SJSA1 (cell line): ENCODE measurements at regions not wholly inside any gene's neighbourhood (a gene's known extent, or its start where the extent isn't known, plus 50 kb on each side); places are given as distances from the start of the nearest gene placed in this dataset.
A peak's percentile ranks its signal among the peaks of the same experiment; 100 is the strongest.
"Not testable (repeated sequence)": the region's sequence is repeated elsewhere in the genome, so short reads cannot be mapped to it uniquely, and the experiment has no call there.

Source experiments
- DNase-seq, 2 experiments: peaks; one replicate each; pipeline ENCODE4 v3.0.0-alpha.2; 2015 to 2020; ENCODE audit warnings: low spot score in 2 of 2, low read depth in 1 of 2
- H3K27ac ChIP-seq: fragments of 250-450 bp; sonication (Bioruptor Pico); 2 replicates; pipeline ENCODE4 v1.5.1; 2020; ENCODE audit warnings: mild to moderate bottlenecking, moderate library complexity
- H3K27me3 ChIP-seq: fragments of 250-450 bp; sonication (Bioruptor Pico); replicated peaks from 2 replicates; pipeline ENCODE4 v1.5.1; 2020; ENCODE audit warnings: mild to moderate bottlenecking, moderate library complexity
- H3K36me3 ChIP-seq: fragments of 250-450 bp; sonication (Bioruptor Pico); 2 replicates; pipeline ENCODE4 v1.5.1; 2020; ENCODE audit warnings: mild to moderate bottlenecking
- H3K4me1 ChIP-seq: fragments of 250-450 bp; sonication (Bioruptor Pico); replicated peaks from 2 replicates; pipeline ENCODE4 v1.6.1; 2021; ENCODE audit warnings: mild to moderate bottlenecking
- H3K4me3 ChIP-seq: fragments of 250-450 bp; sonication (Bioruptor Pico); 2 replicates; pipeline ENCODE4 v1.5.1; 2020; ENCODE audit warnings: mild to moderate bottlenecking
- H3K9me3 ChIP-seq: fragments of 250-450 bp; sonication (Bioruptor Pico); replicated peaks from 2 replicates; pipeline ENCODE4 v1.5.1; 2020; ENCODE audit warnings: mild to moderate bottlenecking

DNA sequence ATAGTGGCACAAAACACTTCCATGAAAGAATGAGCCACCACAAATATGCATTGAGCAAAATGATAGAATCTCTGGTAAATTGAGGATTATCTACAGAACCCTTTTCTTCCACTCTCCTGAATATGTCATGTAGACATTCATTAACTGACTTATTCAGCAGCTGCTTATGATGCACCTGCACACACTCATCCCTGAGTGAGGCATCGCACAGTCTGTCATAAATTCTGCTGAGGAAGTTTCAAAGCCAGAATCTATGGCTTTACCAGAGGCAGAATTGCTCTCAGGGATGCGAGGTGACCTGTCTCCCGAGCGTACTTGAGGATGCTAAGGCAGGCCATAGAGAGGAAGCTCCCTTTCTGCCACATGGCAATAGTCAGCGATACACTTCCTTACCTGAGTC lies 1090.2 kb downstream of the UQCRFS1 start:
- H3K9me3 ChIP-seq, result no peaks in the 10 kb centered on the region; the same call in 1 of the 2 replicates
- no peak overlapping the region for H3K4me3 ChIP-seq
- H3K36me3 ChIP-seq, result no peaks in the 10 kb centered on the region
- H3K27ac ChIP-seq, result no peak overlapping the region
- H3K4me1 ChIP-seq, result no peaks in the 10 kb centered on the region; the same call in 1 of the 2 replicates
- DNase-seq, result no peak
- no peaks in the 10 kb centered on the region for H3K27me3 ChIP-seq

DNA sequence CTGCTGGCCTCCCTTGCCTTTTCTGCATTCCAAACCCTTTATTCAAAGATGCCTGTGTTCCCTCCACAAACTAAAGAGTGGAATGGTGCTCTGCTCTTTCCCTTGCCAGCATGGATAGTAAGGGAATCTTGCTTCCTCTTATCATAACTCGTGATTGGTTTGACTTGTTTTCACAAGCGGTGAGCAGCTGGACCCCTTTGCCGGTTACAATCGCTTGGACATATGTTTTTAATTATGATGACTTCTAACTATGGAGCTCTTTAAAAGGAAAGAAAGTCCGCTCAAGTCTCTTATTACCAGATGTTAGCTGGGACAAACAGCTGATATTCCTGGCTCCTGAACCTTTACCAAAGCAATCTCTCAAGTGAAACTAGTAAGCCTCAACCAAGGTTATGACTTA lies 1094.7 kb downstream of the UQCRFS1 start:
- no peaks in the 10 kb centered on the region for H3K4me1 ChIP-seq
- H3K27ac ChIP-seq, result no peak overlapping the region
- no peak overlapping the region for H3K4me3 ChIP-seq
- H3K9me3 ChIP-seq, result peaks cover 2% of the 10 kb centered on the region; the same call in 1 of the 2 replicates
- no peak for DNase-seq
- H3K36me3 ChIP-seq, result no peaks in the 10 kb centered on the region
- H3K27me3 ChIP-seq, result no peaks in the 10 kb centered on the region

DNA sequence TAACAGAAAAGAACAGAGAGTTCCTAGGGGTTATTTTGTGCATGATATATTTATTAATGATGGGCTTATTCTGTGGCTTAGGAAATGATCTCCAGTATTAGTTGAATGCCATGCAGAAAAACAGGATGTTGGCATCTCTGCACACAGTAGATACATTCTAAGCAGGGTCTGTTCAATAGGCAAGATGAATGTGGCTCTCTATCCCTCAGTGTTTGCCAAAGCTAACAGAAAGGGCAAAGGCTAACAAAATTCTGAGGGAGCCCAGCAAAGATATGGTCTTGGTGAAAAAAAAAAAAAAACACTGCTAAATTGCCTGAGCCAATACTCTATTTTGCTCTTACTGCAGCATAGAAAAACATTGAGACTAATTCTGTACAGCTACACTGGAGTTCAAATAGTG lies 1095.8 kb downstream of the UQCRFS1 start:
- Histone ChIP-seq H3K36me3 (no peaks in the 10 kb centered on the region), H3K27ac (no peak overlapping the region), H3K4me3 (no peak overlapping the region), H3K27me3 (no peaks in the 10 kb centered on the region), H3K9me3 (0 out of 2 replicates have a peak, but pooled peaks cover 2% of the 10 kb centered on the region), H3K4me1 (no peaks in the 10 kb centered on the region)
- DNase-seq, result no peak

DNA sequence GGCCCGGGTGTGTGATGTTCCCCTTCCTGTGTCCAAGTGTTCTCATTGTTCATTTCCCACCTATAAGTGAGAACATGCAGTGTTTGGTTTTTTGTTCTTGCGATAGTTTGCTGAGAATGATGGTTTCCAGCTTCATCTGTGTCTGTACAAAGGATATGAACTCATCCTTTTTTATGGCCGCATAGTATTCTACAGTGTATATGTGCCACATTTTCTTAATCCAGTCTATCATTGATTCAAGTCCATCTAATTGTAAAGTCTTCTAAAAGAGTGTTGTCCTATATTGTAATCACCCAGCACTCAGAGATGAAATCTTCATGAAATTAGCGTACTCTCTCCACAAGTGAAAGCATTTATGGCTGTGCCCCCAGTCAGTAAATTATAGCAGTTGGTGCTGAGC lies 1096.6 kb downstream of the UQCRFS1 start:
- H3K27ac ChIP-seq, H3K9me3 ChIP-seq, DNase-seq, H3K27me3 ChIP-seq, H3K4me3 ChIP-seq, H3K36me3 ChIP-seq, H3K4me1 ChIP-seq: not testable (repeated sequence)

DNA sequence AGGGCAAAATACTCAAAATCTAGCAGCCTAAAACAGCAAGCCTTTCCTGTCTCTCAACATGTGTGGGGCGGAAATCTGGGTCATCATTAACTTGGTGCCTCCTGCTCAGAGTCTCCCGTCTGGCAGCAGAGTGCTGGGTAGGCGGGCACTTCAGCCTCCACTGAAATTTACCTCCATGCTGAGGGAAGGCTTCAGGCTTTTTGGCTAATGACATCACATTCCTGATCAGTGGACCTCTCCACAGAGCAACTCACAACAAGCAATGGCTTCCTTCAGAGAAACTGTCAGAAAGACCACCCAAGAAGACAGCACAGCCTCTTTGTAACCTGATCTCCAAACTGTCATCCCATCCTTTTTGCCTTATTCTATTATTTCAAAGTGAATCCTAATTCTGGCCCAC lies 1109.0 kb downstream of the UQCRFS1 start:
- Histone ChIP-seq H3K4me3 (no peak overlapping the region), H3K27me3 (no peaks in the 10 kb centered on the region), H3K9me3 (no peaks in the 10 kb centered on the region; the same call in none of the 2 replicates), H3K4me1 (no peaks in the 10 kb centered on the region), H3K36me3 (no peaks in the 10 kb centered on the region), H3K27ac (no peak overlapping the region; the same call in 1 of the 2 replicates)
- DNase-seq, result peak; percentile 60 to 63

DNA sequence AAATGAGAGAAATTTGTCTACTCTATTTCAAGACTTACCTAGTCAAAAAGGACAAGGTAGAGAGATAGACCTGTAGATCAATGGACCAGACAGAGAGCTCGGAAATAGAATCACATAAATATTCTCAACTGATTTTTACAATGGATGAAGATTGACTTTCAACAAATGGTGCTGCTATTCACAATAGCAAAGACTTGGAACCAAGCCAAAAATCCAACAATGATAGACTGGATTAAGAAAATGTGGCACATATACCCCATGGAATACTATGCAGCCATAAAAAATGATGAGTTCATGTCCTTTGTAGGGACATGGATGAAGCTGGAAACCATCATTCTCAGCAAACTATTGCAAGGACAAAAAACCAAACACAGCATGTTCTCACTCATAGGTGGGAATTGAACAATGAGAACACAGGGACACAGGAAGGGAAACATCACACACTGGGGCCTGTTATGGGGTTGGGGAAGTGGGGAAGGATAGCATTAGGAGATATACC lies 1128.2 kb downstream of the UQCRFS1 start:
- not testable (repeated sequence) for H3K27me3 ChIP-seq, H3K4me1 ChIP-seq

DNA sequence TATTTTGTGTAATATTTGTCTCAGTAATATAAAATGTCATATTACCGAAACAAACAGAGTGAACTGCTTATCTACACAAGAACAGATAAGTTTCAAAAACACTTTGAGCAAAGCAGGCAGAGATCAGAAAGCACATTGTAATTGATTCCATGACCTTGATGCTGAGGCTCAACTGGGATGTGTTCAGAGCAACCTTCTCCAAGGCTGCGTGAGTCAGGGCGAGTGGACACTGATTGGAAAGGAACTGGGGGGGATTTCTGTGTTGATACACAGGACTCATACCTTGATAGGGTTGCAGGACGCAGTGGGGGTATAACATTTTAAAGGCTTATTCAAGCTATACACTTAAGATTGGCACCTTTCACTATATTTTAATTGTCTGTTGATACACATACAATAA lies 1136.3 kb downstream of the UQCRFS1 start:
- no peaks in the 10 kb centered on the region for H3K36me3 ChIP-seq

More for the DNA sequence above, 1128.2 kb downstream of the UQCRFS1 start:
- H3K9me3 ChIP-seq, H3K27ac ChIP-seq, H3K4me3 ChIP-seq, DNase-seq, H3K36me3 ChIP-seq: not testable (repeated sequence)

DNA sequence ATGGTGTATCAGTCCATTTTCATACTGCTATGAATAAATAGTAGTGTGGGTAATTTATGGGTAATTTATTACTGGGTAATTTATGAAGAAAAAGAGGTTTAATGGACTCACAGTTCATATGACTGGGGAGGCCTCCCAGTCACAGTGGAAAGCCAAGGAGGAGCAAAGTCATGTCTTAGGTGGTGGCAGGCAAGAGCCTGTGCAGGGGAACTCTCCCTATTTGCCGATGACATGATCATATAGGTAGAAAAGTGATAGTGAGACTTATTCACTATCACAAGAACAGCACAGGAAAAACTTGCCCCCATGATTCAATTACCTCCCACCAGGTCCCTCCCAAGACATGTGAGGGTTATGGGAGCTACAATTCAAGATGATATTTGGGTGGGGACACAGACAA lies 1137.7 kb downstream of the UQCRFS1 start:
- Histone ChIP-seq H3K36me3 (no peaks in the 10 kb centered on the region), H3K9me3 (no peaks in the 10 kb centered on the region; the same call in 1 of the 2 replicates), H3K4me1 (no peaks in the 10 kb centered on the region), H3K27me3 (no peaks in the 10 kb centered on the region), H3K4me3 (no peak overlapping the region), H3K27ac (no peak overlapping the region)
- no peak for DNase-seq

More for the DNA sequence above, 1136.3 kb downstream of the UQCRFS1 start:
- Histone ChIP-seq H3K4me1 (no peaks in the 10 kb centered on the region), H3K4me3 (no peak overlapping the region), H3K9me3 (no peaks in the 10 kb centered on the region; the same call in 1 of the 2 replicates), H3K27ac (no peak overlapping the region), H3K27me3 (no peaks in the 10 kb centered on the region)
- no peak for DNase-seq

DNA sequence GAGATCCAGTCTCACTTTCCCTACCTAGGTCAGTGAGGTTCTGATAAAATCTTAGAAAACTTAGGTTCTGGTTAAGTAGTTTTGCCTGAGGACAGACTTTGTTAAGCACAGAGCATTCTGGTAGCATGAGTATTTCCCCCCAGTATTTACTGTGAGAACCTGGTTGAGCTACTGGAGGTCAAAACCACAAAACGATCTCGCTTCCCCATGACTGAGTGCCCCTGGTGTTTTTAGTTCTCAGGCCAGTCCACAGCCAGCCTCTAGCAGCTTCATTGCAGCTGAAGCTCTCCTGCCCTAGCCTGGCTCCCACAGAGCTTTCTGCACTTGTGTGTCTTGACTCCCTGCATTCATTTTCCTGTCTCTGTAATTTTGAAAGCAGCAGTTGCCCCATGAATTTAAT lies 1138.2 kb downstream of the UQCRFS1 start:
- H3K9me3 ChIP-seq, result no peaks in the 10 kb centered on the region; the same call in 1 of the 2 replicates
- no peak overlapping the region for H3K4me3 ChIP-seq
- no peak overlapping the region for H3K27ac ChIP-seq
- no peaks in the 10 kb centered on the region for H3K27me3 ChIP-seq
- no peaks in the 10 kb centered on the region for H3K4me1 ChIP-seq
- H3K36me3 ChIP-seq, result no peaks in the 10 kb centered on the region
- DNase-seq, result no peak

DNA sequence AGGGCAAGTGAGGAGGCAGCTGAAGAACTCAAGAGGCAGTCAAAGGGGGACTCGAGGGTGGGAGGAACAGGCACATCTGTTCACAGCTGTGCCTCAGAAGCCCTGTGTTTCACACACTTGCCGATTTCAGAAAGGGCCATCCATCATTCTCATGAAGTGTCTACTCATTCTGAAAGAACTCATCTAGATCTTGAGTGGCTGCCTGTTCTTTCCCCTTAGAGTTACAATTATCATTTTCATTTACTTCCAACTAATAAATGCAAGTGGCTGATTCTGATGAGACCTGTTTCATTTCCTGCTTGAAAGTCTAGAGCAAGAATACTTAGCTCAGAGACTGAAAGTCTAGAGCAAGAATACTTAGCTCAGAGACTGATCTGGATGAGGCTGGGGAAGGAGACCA lies 1145.1 kb downstream of the UQCRFS1 start:
- H3K4me3 ChIP-seq, result no peak overlapping the region
- no peak overlapping the region for H3K27ac ChIP-seq
- DNase-seq, result no peak
- no peaks in the 10 kb centered on the region for H3K36me3 ChIP-seq
- H3K9me3 ChIP-seq, result peaks cover 6% of the 10 kb centered on the region
- H3K27me3 ChIP-seq, result no peaks in the 10 kb centered on the region
- no peaks in the 10 kb centered on the region for H3K4me1 ChIP-seq

DNA sequence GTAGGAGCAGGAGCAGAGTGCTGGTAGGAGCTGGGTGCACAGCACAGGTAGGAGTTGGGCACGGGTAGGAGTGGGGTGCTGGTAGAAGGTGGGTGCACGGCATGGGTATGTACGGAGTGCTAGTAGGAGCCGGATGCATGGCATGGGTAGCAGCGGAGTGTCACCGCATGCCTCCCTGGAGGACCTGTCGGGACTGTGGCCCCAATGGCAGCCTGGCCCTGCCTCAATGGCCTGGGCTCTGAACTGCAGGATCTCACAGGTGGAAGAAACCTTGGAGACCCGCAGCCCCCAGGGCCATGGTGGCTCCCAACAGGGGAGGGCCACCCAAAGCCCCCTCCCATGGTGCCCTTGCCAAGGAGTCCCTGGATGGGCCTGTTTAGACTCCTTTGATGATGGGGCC lies 1146.0 kb downstream of the UQCRFS1 start:
- Histone ChIP-seq H3K4me1 (no peaks in the 10 kb centered on the region), H3K9me3 (peaks cover 7% of the 10 kb centered on the region), H3K36me3 (no peaks in the 10 kb centered on the region), H3K27ac (no peak overlapping the region), H3K4me3 (no peak overlapping the region), H3K27me3 (no peaks in the 10 kb centered on the region)
- no peak for DNase-seq

DNA sequence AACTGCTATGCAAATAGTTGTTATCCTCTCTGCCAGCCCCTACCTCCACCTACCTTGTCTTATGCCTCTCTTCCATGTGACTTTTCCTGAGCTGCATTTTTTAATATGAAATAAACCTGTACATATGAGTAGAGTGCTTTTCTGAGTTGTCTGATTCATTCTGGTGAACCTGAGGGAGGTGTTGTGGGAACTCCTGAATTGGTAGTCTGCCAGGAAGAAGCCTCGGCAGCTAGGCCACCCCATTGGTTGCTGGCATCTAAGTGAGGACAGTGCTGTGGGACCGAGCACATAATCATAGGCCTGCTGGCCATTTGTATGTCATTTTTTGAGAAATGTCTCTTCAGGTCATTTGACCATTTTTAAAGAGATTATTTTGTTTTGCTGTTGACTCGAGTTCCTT lies 1146.8 kb downstream of the UQCRFS1 start:
- Histone ChIP-seq H3K36me3 (no peaks in the 10 kb centered on the region), H3K4me1 (no peaks in the 10 kb centered on the region), H3K27me3 (no peaks in the 10 kb centered on the region), H3K9me3 (peaks cover 8% of the 10 kb centered on the region), H3K27ac (no peak overlapping the region), H3K4me3 (no peak overlapping the region)
- no peak for DNase-seq

DNA sequence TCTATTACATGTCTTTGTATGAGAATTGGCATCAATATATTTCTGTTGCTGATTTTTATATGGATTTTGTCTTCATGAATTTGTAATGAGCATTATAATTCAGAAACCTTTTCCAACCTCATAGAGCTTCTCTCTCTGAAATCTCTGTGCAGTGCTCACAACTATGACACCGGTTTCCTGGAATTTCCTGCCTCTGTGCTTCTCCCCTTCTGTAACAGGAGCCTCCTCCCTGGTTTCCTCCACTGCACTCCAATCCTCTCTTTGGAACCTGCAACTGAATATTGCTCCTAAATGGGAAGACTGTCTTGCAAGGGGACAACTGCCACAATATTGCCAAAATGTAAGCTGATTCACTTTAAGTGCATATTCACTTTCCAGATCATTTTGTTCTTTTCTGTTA lies 1147.9 kb downstream of the UQCRFS1 start:
- Histone ChIP-seq H3K27ac (no peak overlapping the region), H3K36me3 (no peaks in the 10 kb centered on the region), H3K4me1 (no peaks in the 10 kb centered on the region), H3K4me3 (no peak overlapping the region), H3K9me3 (peaks cover 12% of the 10 kb centered on the region), H3K27me3 (no peaks in the 10 kb centered on the region)
- no peak for DNase-seq

DNA sequence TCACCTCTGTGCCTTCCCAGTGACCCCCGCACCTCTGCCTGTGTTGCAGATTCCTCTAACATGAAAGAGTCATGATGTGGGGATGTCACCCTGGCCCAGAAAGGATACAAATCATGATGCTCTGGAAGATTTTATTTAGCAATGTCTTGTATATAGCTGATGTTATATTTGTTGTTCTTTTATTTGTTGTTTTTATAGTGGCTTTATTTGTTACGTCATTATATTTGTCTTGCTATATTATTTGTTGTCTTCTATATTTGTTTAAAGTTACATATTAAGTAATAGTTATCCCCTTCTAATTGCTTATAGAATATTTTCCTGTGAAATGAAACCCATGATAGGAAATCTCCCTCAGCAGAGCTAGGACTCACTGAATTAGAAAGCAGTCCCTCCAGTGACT lies 1149.2 kb downstream of the UQCRFS1 start:
- H3K27ac ChIP-seq, result no peak overlapping the region
- DNase-seq, result no peak
- no peak overlapping the region for H3K4me3 ChIP-seq
- H3K4me1 ChIP-seq, result no peaks in the 10 kb centered on the region
- no peaks in the 10 kb centered on the region for H3K36me3 ChIP-seq
- H3K9me3 ChIP-seq, result peaks cover 18% of the 10 kb centered on the region
- no peaks in the 10 kb centered on the region for H3K27me3 ChIP-seq

DNA sequence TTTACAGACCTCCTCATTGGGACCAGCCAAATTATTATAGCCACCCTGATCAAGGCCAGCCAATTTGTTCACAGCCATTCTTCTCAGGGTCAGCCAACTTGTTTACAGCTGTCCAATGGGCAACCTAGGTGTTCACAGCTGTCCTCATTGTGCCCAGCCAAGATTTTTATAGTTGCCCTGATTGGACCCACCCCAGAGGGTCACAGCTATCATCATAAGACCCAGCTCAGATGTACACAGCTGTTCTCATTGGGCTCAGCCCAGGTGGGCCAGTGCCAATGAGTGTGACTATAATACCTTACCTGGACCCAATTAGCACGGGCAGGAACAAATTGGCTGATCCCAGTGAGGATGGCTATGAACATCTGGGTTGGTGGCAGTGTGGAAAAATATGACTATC lies 1151.8 kb downstream of the UQCRFS1 start:
- no peaks in the 10 kb centered on the region for H3K27me3 ChIP-seq
- no peak overlapping the region for H3K27ac ChIP-seq
- DNase-seq, result no peak
- H3K36me3 ChIP-seq, result no peaks in the 10 kb centered on the region
- no peak overlapping the region for H3K4me3 ChIP-seq
- peaks cover 20% of the 10 kb centered on the region for H3K9me3 ChIP-seq
- no peaks in the 10 kb centered on the region for H3K4me1 ChIP-seq
